H9 (cell line): ENCODE measurements at regions not wholly inside any gene's neighbourhood (a gene's known extent, or its start where the extent isn't known, plus 50 kb on each side); places are given as distances from the start of the nearest gene placed in this dataset.

Experiments
- DNase-seq: peaks from one replicate; pipeline ENCODE4 v3.0.0-alpha.2; 2017
- H2AFZ ChIP-seq: one replicate; pipeline ENCODE4 v1.6.1; 2013; ENCODE audit warnings: mild to moderate bottlenecking, low read length, control low read depth, moderate library complexity
- H2AK5ac ChIP-seq: 2 replicates; pipeline ENCODE4 v1.6.1; 2013; ENCODE audit warnings: low read length, control low read depth, mixed read lengths; ENCODE audit not compliant: insufficient read length
- H2BK120ac ChIP-seq: one replicate; pipeline ENCODE4 v1.6.1; 2013; ENCODE audit warnings: low read depth, mild to moderate bottlenecking, low read length, control low read depth, inconsistent platforms; ENCODE audit not compliant: poor library complexity, severe bottlenecking
- H2BK12ac ChIP-seq: 2 replicates; pipeline ENCODE4 v1.6.1; 2013; ENCODE audit warnings: low read length, control low read depth, mixed read lengths, low read depth; ENCODE audit not compliant: insufficient read length
- H2BK15ac ChIP-seq: 2 replicates; pipeline ENCODE4 v1.6.1; 2013; ENCODE audit warnings: low read depth, low read length, control low read depth
- H2BK20ac ChIP-seq: one replicate; pipeline ENCODE4 v1.6.1; 2013; ENCODE audit warnings: low read depth, mild to moderate bottlenecking, low read length, control low read depth, inconsistent platforms; ENCODE audit not compliant: poor library complexity, severe bottlenecking
- H2BK5ac ChIP-seq: 2 replicates; pipeline ENCODE4 v1.6.1; 2013; ENCODE audit warnings: low read length, control low read depth, mixed read lengths; ENCODE audit not compliant: insufficient read length
- H3K14ac ChIP-seq: 2 replicates; pipeline ENCODE4 v1.6.1; 2013; ENCODE audit warnings: low read length, control low read depth; ENCODE audit not compliant: insufficient read depth
- H3K18ac ChIP-seq: 2 replicates; pipeline ENCODE4 v1.6.1; 2013; ENCODE audit warnings: low read depth, mild to moderate bottlenecking, mixed read lengths, low read length, control low read depth; ENCODE audit not compliant: insufficient read length
- H3K23ac ChIP-seq: 2 replicates; pipeline ENCODE4 v1.6.1; 2013; ENCODE audit warnings: low read length, control low read depth, mixed read lengths, low read depth; ENCODE audit not compliant: insufficient read length
- H3K23me2 ChIP-seq: 2 replicates; pipeline ENCODE4 v1.6.1; 2013; ENCODE audit warnings: low read depth, mild to moderate bottlenecking, mixed read lengths, low read length, control low read depth; ENCODE audit not compliant: insufficient read length, poor library complexity, severe bottlenecking
- H3K27ac ChIP-seq: 2 replicates; pipeline ENCODE4 v1.5.1; 2013; ENCODE audit warnings: low read length, control low read depth, mixed read lengths, low read depth; ENCODE audit not compliant: insufficient read length
- H3K27me3 ChIP-seq: 2 replicates; pipeline ENCODE4 v1.6.1; 2013; ENCODE audit warnings: low read length, control low read depth, inconsistent platforms; ENCODE audit not compliant: insufficient read depth
- H3K4ac ChIP-seq: 2 replicates; pipeline ENCODE4 v1.6.1; 2013; ENCODE audit warnings: low read depth, mild to moderate bottlenecking, control low read depth, inconsistent platforms, low read length, moderate library complexity
- H3K4me1 ChIP-seq: 2 replicates; pipeline ENCODE4 v1.6.1; 2013; ENCODE audit warnings: low read length, control low read depth, inconsistent platforms; ENCODE audit not compliant: insufficient read depth
- H3K4me2 ChIP-seq: 2 replicates; pipeline ENCODE4 v1.6.1; 2013; ENCODE audit warnings: low read length, control low read depth, mixed read lengths; ENCODE audit not compliant: insufficient read length, insufficient read depth
- H3K56ac ChIP-seq: 2 replicates; pipeline ENCODE4 v1.6.1; 2013; ENCODE audit warnings: low read depth, mild to moderate bottlenecking, mixed read lengths, low read length, control low read depth; ENCODE audit not compliant: insufficient read length
- H3K79me1 ChIP-seq: 2 replicates; pipeline ENCODE4 v1.6.1; 2013; ENCODE audit warnings: low read depth, mild to moderate bottlenecking, moderate library complexity, low read length, control low read depth, inconsistent platforms; ENCODE audit not compliant: insufficient read depth, poor library complexity, severe bottlenecking
- H3K79me2 ChIP-seq: 2 replicates; pipeline ENCODE4 v1.6.1; 2013; ENCODE audit warnings: low read length, control low read depth, inconsistent platforms; ENCODE audit not compliant: insufficient read depth
- H3K9ac ChIP-seq: 2 replicates; pipeline ENCODE4 v1.6.1; 2013; ENCODE audit warnings: low read length, control low read depth, mixed read lengths; ENCODE audit not compliant: insufficient read length; ENCODE audit errors: extremely low read depth
- H3K9me3 ChIP-seq: one replicate; pipeline ENCODE4 v1.6.1; 2013; ENCODE audit warnings: low read depth, low read length, inconsistent platforms; ENCODE audit not compliant: control insufficient read depth
- H3T11ph ChIP-seq: one replicate; pipeline ENCODE4 v1.6.1; 2013; ENCODE audit warnings: mild to moderate bottlenecking, low read length, control low read depth, inconsistent platforms
- H4K20me1 ChIP-seq: one replicate; pipeline ENCODE4 v1.6.1; 2013; ENCODE audit not compliant: control insufficient read depth, insufficient read length, insufficient read depth
- H4K5ac ChIP-seq: 2 replicates; pipeline ENCODE4 v1.6.1; 2013; ENCODE audit warnings: low read depth, mild to moderate bottlenecking, mixed read lengths, low read length, control low read depth; ENCODE audit not compliant: insufficient read length
- H4K8ac ChIP-seq: replicated peaks from 2 replicates; pipeline ENCODE4 v1.6.1; 2013; ENCODE audit warnings: low read length, control low read depth, mixed read lengths, low read depth; ENCODE audit not compliant: insufficient read length
- H4K91ac ChIP-seq: 2 replicates; pipeline ENCODE4 v1.6.1; 2013; ENCODE audit warnings: low read depth, mild to moderate bottlenecking, moderate library complexity, mixed read lengths, low read length, control low read depth; ENCODE audit not compliant: insufficient read length
- H3K27ac Mint-ChIP-seq, 3 experiments: 2 replicates in 2 of 3; 3 replicates in 1 of 3; pipeline ENCODE4 v1.8.0; 2020 to 2021; ENCODE audit warnings: mixed read lengths in 3 of 3, mild to moderate bottlenecking in 1 of 3, moderate library complexity in 1 of 3
- H3K27me3 Mint-ChIP-seq: 2 replicates; pipeline ENCODE4 v1.8.0; 2021; ENCODE audit warnings: low read depth, mild to moderate bottlenecking, moderate library complexity, mixed read lengths
- H3K36me3 Mint-ChIP-seq, 3 experiments: 2 replicates in 2 of 3; 3 replicates in 1 of 3; pipeline ENCODE4 v1.8.0; 2020 to 2021; ENCODE audit warnings: low read depth in 3 of 3, mixed read lengths in 3 of 3; ENCODE audit not compliant: insufficient read depth in 1 of 3
- H3K4me1 Mint-ChIP-seq, 2 experiments: 2 replicates each; pipeline ENCODE4 v1.8.0; 2020; ENCODE audit warnings: mixed read lengths in 2 of 2
- H3K4me3 Mint-ChIP-seq, 2 experiments: 2 replicates in 1 of 2; 3 replicates in 1 of 2; pipeline ENCODE4 v1.8.0; 2020 to 2021; ENCODE audit warnings: mild to moderate bottlenecking in 2 of 2, mixed read lengths in 2 of 2, moderate library complexity in 1 of 2
- H3K9me3 Mint-ChIP-seq, 2 experiments: 2 replicates in 1 of 2; 3 replicates in 1 of 2; pipeline ENCODE4 v1.8.0; 2020; ENCODE audit warnings: mild to moderate bottlenecking in 2 of 2, mixed read lengths in 2 of 2, moderate library complexity in 1 of 2
- WGBS: extraction: QIAGEN DNeasy Blood & Tissue Kit; methylation state at CpG from one replicate; pipeline ENCODE4 v1.1.7; 2013; ENCODE audit warnings: missing lambda C conversion rate, low lambda C conversion rate, mixed read lengths; ENCODE audit not compliant: insufficient read length; ENCODE audit errors: extremely low coverage; 5-methylcytosine and 5-hydroxymethylcytosine counted together
- TF ChIP-seq, protein P1 (sequence below): fragments of 200-600 bp; sonication (generic); conservative IDR thresholded peaks from 3 replicates; pipeline ENCODE4 v1.8.0; 2021; ENCODE audit warnings: antibody characterized with exemption, mild to moderate bottlenecking

DNA sequence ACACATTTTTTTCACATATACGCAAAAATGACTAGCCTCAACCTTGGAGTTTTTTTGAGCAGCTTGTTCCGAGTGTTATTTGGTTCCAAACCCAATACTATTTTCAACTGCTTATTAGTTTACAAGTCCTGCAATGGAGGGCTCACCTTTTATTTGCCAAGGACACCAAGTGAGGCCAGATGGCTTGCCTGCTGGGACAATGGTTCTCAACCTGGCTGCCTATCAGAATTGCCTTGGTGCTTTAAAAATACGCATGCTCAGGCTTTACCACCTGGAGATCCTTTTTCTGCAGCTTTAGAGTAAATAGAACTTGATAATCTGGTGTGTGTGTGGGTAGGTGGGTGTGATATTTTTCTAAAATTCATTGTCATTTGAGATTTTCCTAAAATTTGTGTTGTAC lies 276.8 kb downstream of the MTERF1 start:
- no peak overlapping the region for H3K4me2 ChIP-seq
- H3K9me3 Mint-ChIP-seq = no peaks in the 10 kb centered on the region
- WGBS = no CpG with 5 or more reads among the region's 3 CpGs
- H3K27me3 ChIP-seq = no peaks in the 10 kb centered on the region
- no peaks in the 10 kb centered on the region; the same call in none of the 2 replicates for H3K27me3 Mint-ChIP-seq
- no peak overlapping the region for H3K4me3 Mint-ChIP-seq
- H2BK20ac ChIP-seq = no peak overlapping the region
- H4K91ac ChIP-seq = no peak overlapping the region
- H2BK15ac ChIP-seq = no peak overlapping the region
- H3K4ac ChIP-seq = no peak overlapping the region
- no peak for DNase-seq
- H2BK12ac ChIP-seq = no peak overlapping the region
- H3K9ac ChIP-seq = no peak overlapping the region
- H4K8ac ChIP-seq = no peak overlapping the region
- H3K27ac ChIP-seq = no peak overlapping the region
- no peaks in the 10 kb centered on the region for H3K79me2 ChIP-seq
- no peak overlapping the region for H3K23ac ChIP-seq
- no peaks in the 10 kb centered on the region for H3K36me3 Mint-ChIP-seq
- no peaks in the 10 kb centered on the region; the same call in 1 of the 2 replicates for H3K4me1 ChIP-seq
- no peak overlapping the region for H2BK5ac ChIP-seq
- H3K79me1 ChIP-seq = no peaks in the 10 kb centered on the region
- H4K20me1 ChIP-seq = no peaks in the 10 kb centered on the region
- no peaks in the 10 kb centered on the region for H3K9me3 ChIP-seq
- H2AK5ac ChIP-seq = no peak overlapping the region
- H3K4me1 Mint-ChIP-seq = peaks cover 7 to 11% of the 10 kb centered on the region in 2 experiments
- H3K56ac ChIP-seq = no peak overlapping the region
- H3K23me2 ChIP-seq = no peaks in the 10 kb centered on the region
- H4K5ac ChIP-seq = no peak overlapping the region
- TF ChIP-seq, protein P1, sequence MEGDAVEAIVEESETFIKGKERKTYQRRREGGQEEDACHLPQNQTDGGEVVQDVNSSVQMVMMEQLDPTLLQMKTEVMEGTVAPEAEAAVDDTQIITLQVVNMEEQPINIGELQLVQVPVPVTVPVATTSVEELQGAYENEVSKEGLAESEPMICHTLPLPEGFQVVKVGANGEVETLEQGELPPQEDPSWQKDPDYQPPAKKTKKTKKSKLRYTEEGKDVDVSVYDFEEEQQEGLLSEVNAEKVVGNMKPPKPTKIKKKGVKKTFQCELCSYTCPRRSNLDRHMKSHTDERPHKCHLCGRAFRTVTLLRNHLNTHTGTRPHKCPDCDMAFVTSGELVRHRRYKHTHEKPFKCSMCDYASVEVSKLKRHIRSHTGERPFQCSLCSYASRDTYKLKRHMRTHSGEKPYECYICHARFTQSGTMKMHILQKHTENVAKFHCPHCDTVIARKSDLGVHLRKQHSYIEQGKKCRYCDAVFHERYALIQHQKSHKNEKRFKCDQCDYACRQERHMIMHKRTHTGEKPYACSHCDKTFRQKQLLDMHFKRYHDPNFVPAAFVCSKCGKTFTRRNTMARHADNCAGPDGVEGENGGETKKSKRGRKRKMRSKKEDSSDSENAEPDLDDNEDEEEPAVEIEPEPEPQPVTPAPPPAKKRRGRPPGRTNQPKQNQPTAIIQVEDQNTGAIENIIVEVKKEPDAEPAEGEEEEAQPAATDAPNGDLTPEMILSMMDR = no peak
- no peak overlapping the region for H3T11ph ChIP-seq
- no peak overlapping the region for H3K14ac ChIP-seq
- H2AFZ ChIP-seq = no peak overlapping the region
- no peak overlapping the region for H3K18ac ChIP-seq
- H2BK120ac ChIP-seq = no peak overlapping the region
- no peak overlapping the region; a peak in 1 of 7 replicates for H3K27ac Mint-ChIP-seq
